DND-41 (cell line): ENCODE measurements at regions not wholly inside any gene's neighbourhood (a gene's known extent, or its start where the extent isn't known, plus 50 kb on each side); places are given as distances from the start of the nearest gene placed in this dataset.

Source experiments
- CTCF ChIP-seq: IDR thresholded peaks from 2 replicates; pipeline ENCODE4 v1.5.1; 2012; ENCODE audit warnings: borderline replicate concordance, low read length, moderate library complexity, mild to moderate bottlenecking; ENCODE audit not compliant: poor library complexity, severe bottlenecking; ENCODE audit errors: extremely low read depth
- EZH2 ChIP-seq: IDR thresholded peaks from 3 replicates; pipeline ENCODE4 v1.6.1; 2012; ENCODE audit warnings: borderline replicate concordance, low read depth, mild to moderate bottlenecking, moderate library complexity, low read length, inconsistent platforms; ENCODE audit not compliant: severe bottlenecking

- TF ChIP-seq EZH2 (no peak), CTCF (no peak)
These were observed 666.0 kb upstream of the RAG2 start for GRCh38 chr11:37264060-37264459.
